Endothelial cell of umbilical vein (primary cell): ENCODE measurements at regions not wholly inside any gene's neighbourhood (a gene's known extent, or its start where the extent isn't known, plus 50 kb on each side); places are given as distances from the start of the nearest gene placed in this dataset.

Source experiments
- BruUV-seq: library from RNA; stranded (reverse); fragments of 400-500 nt; replicated peaks from 2 replicates; lab custom pipeline; 2021; lab: Mats Ljungman, UMichigan
- CTCF ChIA-PET: fragments of 300-600, 350-600 bp; sonication (Branson Sonifier 250); formaldehyde crosslinking; loops from one replicate; lab custom pipeline; 2021; ENCODE audit warnings: antibody characterized with exemption, inconsistent platforms; lab: Charles Lee
- POLR2A ChIA-PET: fragments of 300-600, 350-600 bp; sonication (Branson Sonifier 250); formaldehyde crosslinking; loops from one replicate; lab custom pipeline; 2021; ENCODE audit warnings: antibody characterized with exemption, inconsistent platforms; lab: Charles Lee
- DNase-seq: peaks from one replicate; pipeline ENCODE4 v3.0.0-alpha.2; 2011; ENCODE audit warnings: low read depth, low spot score
- FAIRE-seq: peaks from 2 replicates; lab custom pipeline; 2011; peaks lifted over from hg19 to GRCh38; lab: Jason Lieb, UNC
- H2AFZ ChIP-seq: 2 replicates; pipeline ENCODE4 v1.6.0; 2012; ENCODE audit warnings: low read depth, low read length, control low read depth, inconsistent platforms
- H3K27ac ChIP-seq: 2 replicates; pipeline ENCODE4 v1.5.1; 2011; ENCODE audit warnings: low read depth, mild to moderate bottlenecking, control low read depth, low read length, moderate library complexity; ENCODE audit not compliant: insufficient read depth
- H3K27me3 ChIP-seq, 2 experiments: 2 replicates each; pipeline versions ENCODE4 v1.6.0 to v1.6.1; 2011; ENCODE audit warnings: low read length in 2 of 2, mixed read lengths in 1 of 2; ENCODE audit not compliant: control insufficient read depth in 2 of 2, insufficient read depth in 2 of 2
- H3K36me3 ChIP-seq, 2 experiments: 2 replicates in 1 of 2; 3 replicates in 1 of 2; pipeline ENCODE4 v1.5.1; 2011; ENCODE audit warnings: low read length in 2 of 2, mild to moderate bottlenecking in 1 of 2, moderate library complexity in 1 of 2; ENCODE audit not compliant: control insufficient read depth in 2 of 2, insufficient read depth in 2 of 2; ENCODE audit errors: extremely low read depth in 1 of 2
- H3K4me1 ChIP-seq: 3 replicates; pipeline ENCODE4 v1.5.1; 2011; ENCODE audit warnings: mild to moderate bottlenecking, low read length; ENCODE audit not compliant: control insufficient read depth, insufficient read depth; ENCODE audit errors: extremely low read depth
- H3K4me2 ChIP-seq: 2 replicates; pipeline ENCODE4 v1.6.1; 2011; ENCODE audit warnings: low read length, control low read depth, mixed read lengths; ENCODE audit not compliant: insufficient read depth
- H3K4me3 ChIP-seq, 3 experiments: fragments of 200-600 bp in 1 of 3; sonication (generic), shearing (Covaris generic) in 1 of 3; replicated peaks in 1 of 3; 2 replicates each; pipeline ENCODE4 v1.5.1; 2011 to 2016; ENCODE audit warnings: control low read depth in 3 of 3, low read length in 3 of 3, mild to moderate bottlenecking in 2 of 3, inconsistent platforms in 1 of 3, low read depth in 1 of 3, moderate library complexity in 1 of 3; ENCODE audit not compliant: insufficient read depth in 1 of 3
- H3K79me2 ChIP-seq: 2 replicates; pipeline ENCODE4 v1.6.0; 2012; ENCODE audit warnings: low read length, inconsistent platforms; ENCODE audit not compliant: control insufficient read depth, insufficient read depth
- H3K9ac ChIP-seq: replicated peaks from 2 replicates; pipeline ENCODE3; 2011; ENCODE audit warnings: low read length, control low read depth; ENCODE audit not compliant: insufficient read depth; ENCODE audit errors: extremely low read depth
- H3K9me1 ChIP-seq: replicated peaks from 3 replicates; pipeline ENCODE4 v1.6.0; 2011; ENCODE audit warnings: mild to moderate bottlenecking, low read length; ENCODE audit not compliant: control insufficient read depth, insufficient read depth; ENCODE audit errors: extremely low read depth
- H3K9me3 ChIP-seq: replicated peaks from 2 replicates; pipeline ENCODE4 v1.5.1; 2012; ENCODE audit warnings: low read length, inconsistent platforms; ENCODE audit not compliant: control insufficient read depth, insufficient read depth
- H4K20me1 ChIP-seq: replicated peaks from 2 replicates; pipeline ENCODE3; 2011; ENCODE audit warnings: mild to moderate bottlenecking, low read length; ENCODE audit not compliant: control insufficient read depth, insufficient read depth; ENCODE audit errors: extremely low read depth
- EZH2 ChIP-seq: IDR thresholded peaks from 2 replicates; pipeline ENCODE4 v1.6.1; 2012; ENCODE audit warnings: borderline replicate concordance, low read depth, mild to moderate bottlenecking, moderate library complexity, low read length, inconsistent platforms; ENCODE audit not compliant: severe bottlenecking
- FOS ChIP-seq: IDR thresholded peaks from 2 replicates; pipeline ENCODE4 v1.6.1; 2011; ENCODE audit warnings: mild to moderate bottlenecking, low read length, moderate library complexity, borderline replicate concordance; ENCODE audit not compliant: insufficient read depth
- GATA2 ChIP-seq: IDR thresholded peaks from 2 replicates; pipeline ENCODE4 v1.7.0; 2011; ENCODE audit warnings: low read depth, mild to moderate bottlenecking, moderate library complexity, mixed read lengths, low read length; ENCODE audit not compliant: insufficient read length, insufficient read depth
- JUN ChIP-seq: IDR thresholded peaks from 2 replicates; pipeline ENCODE4 v1.6.1; 2011; ENCODE audit warnings: borderline replicate concordance, low read depth; ENCODE audit not compliant: insufficient read length, insufficient read depth
- MYC ChIP-seq: IDR thresholded peaks from one replicate; pipeline ENCODE4 v1.6.1; 2011; ENCODE audit warnings: mild to moderate bottlenecking, low read depth, low read length
- POLR2A ChIP-seq: IDR thresholded peaks from 2 replicates; pipeline ENCODE4 v1.6.1; 2012; ENCODE audit warnings: low read depth, mild to moderate bottlenecking, control low read depth, low read length
- POLR2AphosphoS5 ChIP-seq: IDR thresholded peaks from 2 replicates; pipeline ENCODE4 v1.6.1; 2012; ENCODE audit warnings: low read depth, mild to moderate bottlenecking, control low read depth, low read length, moderate library complexity; ENCODE audit not compliant: insufficient read depth
- dilution Hi-C: fragments of 300-500 bp; cut with MboI; formaldehyde crosslinking; loops from one replicate; pipeline ENCODE4 v1.15.0; 2019; ENCODE audit warnings: low sequenced_read_pairs; ENCODE audit not compliant: extremely low pct_ligation_motif_present
- intact Hi-C: fragments of 100-400 bp; cut with micrococcal nuclease; formaldehyde crosslinking; loops from one replicate; pipeline ENCODE4 v1.10.0; 2022
- TF ChIP-seq, protein P1 (sequence below), 2 donors: IDR thresholded peaks; 1 replicate in 1 of 2; 2 replicates in 1 of 2; pipeline ENCODE4 v1.5.1; 2011; ENCODE audit warnings: low read length in 2 of 2, mild to moderate bottlenecking in 2 of 2, moderate library complexity in 2 of 2, control low read depth in 1 of 2, inconsistent platforms in 1 of 2, low read depth in 1 of 2; ENCODE audit not compliant: insufficient read depth in 1 of 2; ENCODE audit errors: extremely low read depth in 1 of 2
- TF ChIP-seq, protein P2 (sequence below): IDR thresholded peaks from 2 replicates; pipeline ENCODE4 v1.6.1; 2011; ENCODE audit not compliant: insufficient read depth, insufficient read length

DNA sequence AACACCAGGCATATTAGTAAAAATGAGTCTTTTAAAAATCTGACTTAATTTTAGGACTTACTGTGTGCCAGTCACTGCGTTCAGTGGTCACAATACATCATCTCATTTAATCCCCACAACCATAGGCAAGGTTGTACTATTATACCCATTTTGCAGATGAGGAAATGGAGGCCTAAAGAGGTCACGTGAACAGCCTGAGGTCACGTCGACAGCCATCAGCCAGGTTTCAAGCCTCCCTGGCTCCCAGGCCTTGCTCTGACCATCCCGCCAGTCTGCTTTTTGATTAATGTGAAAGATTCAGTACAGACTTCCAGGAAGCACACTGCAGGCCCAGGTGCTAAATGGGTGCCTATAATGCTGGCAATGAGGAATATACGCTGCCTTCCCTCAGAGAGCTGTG is 86.3 kb upstream of the TOX3 start:
- FAIRE-seq, result no peak
- H3K4me2 ChIP-seq, result no peak overlapping the region
- no peaks in the 10 kb centered on the region for H3K27me3 ChIP-seq
- CTCF ChIA-PET, result no interaction called here
- H3K9me1 ChIP-seq, result no peaks in the 10 kb centered on the region
- no peak overlapping the region for H3K27ac ChIP-seq
- BruUV-seq, result no TSS peak
- H3K9me3 ChIP-seq, result peaks cover 4% of the 10 kb centered on the region
- dilution Hi-C loops (no loop called here), intact Hi-C loops (no loop called here)
- H2AFZ ChIP-seq, result no peak overlapping the region
- no peak overlapping the region for H3K9ac ChIP-seq
- H3K36me3 ChIP-seq, result no peaks in the 10 kb centered on the region
- no peaks in the 10 kb centered on the region for H4K20me1 ChIP-seq
- no peak for TF ChIP-seq GATA2
- TF ChIP-seq, protein P1, sequence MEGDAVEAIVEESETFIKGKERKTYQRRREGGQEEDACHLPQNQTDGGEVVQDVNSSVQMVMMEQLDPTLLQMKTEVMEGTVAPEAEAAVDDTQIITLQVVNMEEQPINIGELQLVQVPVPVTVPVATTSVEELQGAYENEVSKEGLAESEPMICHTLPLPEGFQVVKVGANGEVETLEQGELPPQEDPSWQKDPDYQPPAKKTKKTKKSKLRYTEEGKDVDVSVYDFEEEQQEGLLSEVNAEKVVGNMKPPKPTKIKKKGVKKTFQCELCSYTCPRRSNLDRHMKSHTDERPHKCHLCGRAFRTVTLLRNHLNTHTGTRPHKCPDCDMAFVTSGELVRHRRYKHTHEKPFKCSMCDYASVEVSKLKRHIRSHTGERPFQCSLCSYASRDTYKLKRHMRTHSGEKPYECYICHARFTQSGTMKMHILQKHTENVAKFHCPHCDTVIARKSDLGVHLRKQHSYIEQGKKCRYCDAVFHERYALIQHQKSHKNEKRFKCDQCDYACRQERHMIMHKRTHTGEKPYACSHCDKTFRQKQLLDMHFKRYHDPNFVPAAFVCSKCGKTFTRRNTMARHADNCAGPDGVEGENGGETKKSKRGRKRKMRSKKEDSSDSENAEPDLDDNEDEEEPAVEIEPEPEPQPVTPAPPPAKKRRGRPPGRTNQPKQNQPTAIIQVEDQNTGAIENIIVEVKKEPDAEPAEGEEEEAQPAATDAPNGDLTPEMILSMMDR (IDR thresholded peaks at IDR 0.05; ENCODE audit: extremely low read depth in 1 of 2, insufficient read depth in 1 of 2, low read depth in 1 of 2, low read length in 2 of 2), result no peak
- TF ChIP-seq FOS, result no peak
- TF ChIP-seq MYC, result no peak
- TF ChIP-seq EZH2, result no peak
- TF ChIP-seq, protein P2, sequence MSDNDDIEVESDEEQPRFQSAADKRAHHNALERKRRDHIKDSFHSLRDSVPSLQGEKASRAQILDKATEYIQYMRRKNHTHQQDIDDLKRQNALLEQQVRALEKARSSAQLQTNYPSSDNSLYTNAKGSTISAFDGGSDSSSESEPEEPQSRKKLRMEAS, result no peak
- no peak for TF ChIP-seq JUN
- TF ChIP-seq POLR2A, result no peak
- TF ChIP-seq POLR2AphosphoS5, result no peak
- no peaks in the 10 kb centered on the region for H3K4me1 ChIP-seq
- H3K4me3 ChIP-seq, result no peak overlapping the region
- POLR2A ChIA-PET, result no interaction called here
- DNase-seq, result no peak
- H3K79me2 ChIP-seq, result no peaks in the 10 kb centered on the region
